DND-41 (cell line): ENCODE measurements at regions not wholly inside any gene's neighbourhood (a gene's known extent, or its start where the extent isn't known, plus 50 kb on each side); places are given as distances from the start of the nearest gene placed in this dataset.

Experiments
- ATAC-seq: fragments of 200-7000 bp; cut with Tn5 transposase; 3 replicates; pipeline ENCODE4 v1.9.1; 2021; ENCODE audit warnings: low read depth; ENCODE audit not compliant: insufficient read depth
- DNase-seq: peaks from one replicate; pipeline ENCODE4 v3.0.0-alpha.2; 2020
- H2AFZ ChIP-seq: 2 replicates; pipeline ENCODE4 v1.6.0; 2012; ENCODE audit warnings: low read depth, low read length
- H3K27ac ChIP-seq: 2 replicates; pipeline ENCODE4 v1.5.1; 2012; ENCODE audit warnings: low read length, inconsistent platforms
- H3K27me3 ChIP-seq: fragments of 200-600 bp; sonication (generic); 2 replicates; pipeline ENCODE4 v1.6.0; 2012; ENCODE audit warnings: low read length, mild to moderate bottlenecking, inconsistent platforms; ENCODE audit not compliant: insufficient read depth, poor library complexity
- H3K36me3 ChIP-seq: 2 replicates; pipeline ENCODE4 v1.5.1; 2012; ENCODE audit warnings: low read length, inconsistent platforms; ENCODE audit not compliant: insufficient read depth
- H3K4me1 ChIP-seq: 2 replicates; pipeline ENCODE4 v1.5.1; 2012; ENCODE audit warnings: mild to moderate bottlenecking, low read length; ENCODE audit not compliant: insufficient read depth
- H3K4me2 ChIP-seq: 2 replicates; pipeline ENCODE4 v1.6.0; 2012; ENCODE audit warnings: mild to moderate bottlenecking, moderate library complexity, low read length, inconsistent platforms; ENCODE audit not compliant: insufficient read depth
- H3K4me3 ChIP-seq, 2 experiments: fragments of 200-600 bp in 1 of 2; shearing (Covaris generic) in 1 of 2; 2 replicates each; pipeline ENCODE4 v1.5.1; 2012 to 2016; ENCODE audit warnings: inconsistent platforms in 2 of 2, low read length in 2 of 2, mild to moderate bottlenecking in 2 of 2, low read depth in 1 of 2, moderate library complexity in 1 of 2
- H3K79me2 ChIP-seq: 2 replicates; pipeline ENCODE4 v1.6.0; 2012; ENCODE audit warnings: low read length, inconsistent platforms; ENCODE audit not compliant: insufficient read depth
- H3K9ac ChIP-seq: 2 replicates; pipeline ENCODE4 v1.6.0; 2012; ENCODE audit warnings: low read depth, mild to moderate bottlenecking, inconsistent platforms, low read length, moderate library complexity
- H3K9me3 ChIP-seq: 2 replicates; pipeline ENCODE4 v1.5.1; 2012; ENCODE audit warnings: low read length, moderate library complexity, mild to moderate bottlenecking, inconsistent platforms; ENCODE audit not compliant: insufficient read depth, severe bottlenecking
- H4K20me1 ChIP-seq: 2 replicates; pipeline ENCODE4 v1.6.0; 2012; ENCODE audit warnings: low read length; ENCODE audit not compliant: insufficient read depth
- CTCF ChIP-seq: IDR thresholded peaks from 2 replicates; pipeline ENCODE4 v1.5.1; 2012; ENCODE audit warnings: borderline replicate concordance, low read length, moderate library complexity, mild to moderate bottlenecking; ENCODE audit not compliant: poor library complexity, severe bottlenecking; ENCODE audit errors: extremely low read depth
- EZH2 ChIP-seq: IDR thresholded peaks from 3 replicates; pipeline ENCODE4 v1.6.1; 2012; ENCODE audit warnings: borderline replicate concordance, low read depth, mild to moderate bottlenecking, moderate library complexity, low read length, inconsistent platforms; ENCODE audit not compliant: severe bottlenecking

- no peak for ATAC-seq
- Histone ChIP-seq H2AFZ (no peak overlapping the region), H3K27me3 (no peaks in the 10 kb centered on the region), H3K27ac (no peak overlapping the region), H3K79me2 (no peaks in the 10 kb centered on the region), H4K20me1 (no peaks in the 10 kb centered on the region), H3K4me2 (no peak overlapping the region), H3K4me3 (no peak overlapping the region), H3K9me3 (no peaks in the 10 kb centered on the region), H3K9ac (no peak overlapping the region), H3K4me1 (no peaks in the 10 kb centered on the region), H3K36me3 (no peaks in the 10 kb centered on the region)
- TF ChIP-seq EZH2 = no peak
- no peak for TF ChIP-seq CTCF
- DNase-seq = no peak
Measured at GRCh38 chr3:73952781-73953180, 328.0 kb upstream of the PDZRN3 start.

GRCh38 chr3:73950865-73951558 is 326.3 kb upstream of the PDZRN3 start:
- no peak overlapping the region for H3K4me2 ChIP-seq
- no peak overlapping the region for H3K4me3 ChIP-seq
- no peaks in the 10 kb centered on the region for H3K36me3 ChIP-seq
- DNase-seq (no peak), ATAC-seq (no peak)
- H3K9ac ChIP-seq = no peak overlapping the region
- H3K4me1 ChIP-seq = no peaks in the 10 kb centered on the region
- no peaks in the 10 kb centered on the region for H3K79me2 ChIP-seq
- no peaks in the 10 kb centered on the region for H3K9me3 ChIP-seq
- TF ChIP-seq CTCF (no peak), EZH2 (no peak)
- no peaks in the 10 kb centered on the region for H4K20me1 ChIP-seq
- H3K27ac ChIP-seq = no peak overlapping the region
- H2AFZ ChIP-seq = no peak overlapping the region
- no peaks in the 10 kb centered on the region for H3K27me3 ChIP-seq

GRCh38 chr3:73945541-73945940 is 320.8 kb upstream of the PDZRN3 start:
- Histone ChIP-seq H3K4me1 (no peaks in the 10 kb centered on the region), H4K20me1 (no peaks in the 10 kb centered on the region), H2AFZ (no peak overlapping the region), H3K27me3 (no peaks in the 10 kb centered on the region), H3K4me3 (no peak overlapping the region), H3K9ac (no peak overlapping the region), H3K4me2 (no peak overlapping the region), H3K36me3 (no peaks in the 10 kb centered on the region), H3K9me3 (no peaks in the 10 kb centered on the region), H3K79me2 (no peaks in the 10 kb centered on the region), H3K27ac (no peak overlapping the region)
- TF ChIP-seq EZH2 = no peak
- DNase-seq (no peak), ATAC-seq (no peak)

- H3K9ac ChIP-seq = no peak overlapping the region
- H3K4me1 ChIP-seq = no peaks in the 10 kb centered on the region
- no peak for ATAC-seq
- H3K79me2 ChIP-seq = no peaks in the 10 kb centered on the region
- TF ChIP-seq CTCF (no peak), EZH2 (no peak)
- H3K4me3 ChIP-seq = no peak overlapping the region
- H3K27ac ChIP-seq = no peak overlapping the region
- no peak for DNase-seq
- H3K36me3 ChIP-seq = no peaks in the 10 kb centered on the region
- H3K4me2 ChIP-seq = no peak overlapping the region
- H4K20me1 ChIP-seq = no peaks in the 10 kb centered on the region
- H3K9me3 ChIP-seq = no peaks in the 10 kb centered on the region
- H2AFZ ChIP-seq = no peak overlapping the region
- H3K27me3 ChIP-seq = peaks cover 2% of the 10 kb centered on the region
Measured at GRCh38 chr3:73939985-73940384, 315.2 kb upstream of the PDZRN3 start.
